ENCODE measurements at regions not wholly inside any gene's neighbourhood (a gene's known extent, or its start where the extent isn't known, plus 50 kb on each side); places are given as distances from the start of the nearest gene placed in this dataset.
"Not testable (repeated sequence)": the region's sequence is repeated elsewhere in the genome, so short reads cannot be mapped to it uniquely, and the experiment has no call there.

GRCh38 chr2:121063471-121063870, 221.5 kb downstream of the TFCP2L1 start:
- DNase-seq, result no peak

DNA sequence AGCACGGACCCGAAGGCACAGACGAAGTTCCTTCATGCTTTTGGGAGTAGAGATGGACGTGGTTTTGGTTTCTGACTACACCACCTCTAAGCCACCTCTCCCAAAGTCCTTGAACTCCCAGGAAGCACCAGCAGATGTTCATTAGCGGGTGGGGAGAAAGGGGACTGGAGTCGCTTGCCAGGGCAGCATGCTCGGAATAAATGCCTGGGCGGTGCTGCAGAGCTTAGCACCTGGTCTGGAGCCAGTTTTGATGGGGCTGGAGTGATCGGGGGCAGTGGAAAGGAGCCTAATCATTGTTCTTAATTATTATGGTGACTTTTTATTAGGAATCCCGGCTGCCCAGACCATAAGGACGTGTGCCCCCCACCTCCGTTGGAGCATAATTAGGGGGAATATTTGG, 220.8 kb downstream of the TFCP2L1 start:
- no peak for DNase-seq

- DNase-seq, result no peak
Observed at GRCh38 chr2:121065239-121065638, 219.8 kb downstream of the TFCP2L1 start.

- no peak for DNase-seq
Observed at GRCh38 chr2:121066526-121066925, 218.5 kb downstream of the TFCP2L1 start.

- no peak for DNase-seq
Observed at GRCh38 chr2:121068851-121069250, 216.2 kb downstream of the TFCP2L1 start.

- DNase-seq, result no peak
Observed at GRCh38 chr2:121069434-121069969, 215.5 kb downstream of the TFCP2L1 start.

DNA sequence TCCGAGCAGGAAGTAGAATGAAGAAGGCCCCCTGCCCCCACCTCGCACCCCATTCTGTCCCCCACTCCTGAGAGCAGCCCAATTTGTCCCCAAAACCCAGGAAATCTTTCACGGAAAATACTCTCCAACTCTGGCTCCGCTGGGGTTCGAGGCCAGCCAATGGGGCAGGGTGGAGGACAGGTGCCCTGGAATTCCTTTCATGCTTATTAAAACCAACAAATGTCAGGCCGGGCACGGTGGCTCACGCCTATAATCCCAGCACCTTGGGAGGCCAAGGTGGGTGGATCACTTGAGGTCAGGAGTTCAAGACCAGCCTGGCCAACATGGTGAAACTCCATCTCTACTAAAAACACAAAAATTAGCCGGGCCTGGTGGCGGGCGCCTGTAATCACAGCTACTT, 214.9 kb downstream of the TFCP2L1 start:
- DNase-seq, result not testable (repeated sequence)

DNA sequence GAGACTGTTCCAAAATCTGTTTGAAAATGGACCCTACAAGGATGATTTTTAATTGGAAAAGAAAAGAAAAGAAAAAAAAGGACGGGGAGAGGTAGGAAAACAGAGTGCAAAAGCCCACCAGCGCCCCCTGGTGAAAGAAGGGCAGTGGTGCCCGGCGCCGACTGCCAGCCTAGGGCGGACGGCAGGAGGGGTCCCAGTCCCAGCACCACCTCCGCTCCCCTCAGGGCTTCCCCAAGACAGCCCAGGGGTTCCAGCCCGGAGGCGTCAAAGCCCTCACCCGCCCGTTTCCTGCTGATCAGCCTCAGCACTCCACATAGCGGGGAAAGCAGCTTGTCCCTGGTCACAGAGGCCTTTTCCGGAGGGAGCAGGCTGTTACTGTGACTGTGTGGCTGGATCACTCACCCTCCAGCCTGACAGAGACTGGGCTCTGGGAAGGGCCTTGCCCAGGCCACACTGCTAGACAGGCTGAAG, 213.9 kb downstream of the TFCP2L1 start:
- no peak for DNase-seq

- no peak for DNase-seq
Observed at GRCh38 chr2:121072784-121073183, 212.2 kb downstream of the TFCP2L1 start.

- no peak for DNase-seq
Observed at GRCh38 chr2:121073320-121074210, 211.4 kb downstream of the TFCP2L1 start.

GRCh38 chr2:121074293-121074932, 210.6 kb downstream of the TFCP2L1 start:
- no peak for DNase-seq

- DNase-seq, result peak; percentile 49
Observed at GRCh38 chr2:121075006-121075551, 209.9 kb downstream of the TFCP2L1 start.

GRCh38 chr2:121075641-121076497, 209.1 kb downstream of the TFCP2L1 start:
- no peak for DNase-seq

GRCh38 chr2:121076498-121076820, 208.5 kb downstream of the TFCP2L1 start:
- no peak for DNase-seq

DNA sequence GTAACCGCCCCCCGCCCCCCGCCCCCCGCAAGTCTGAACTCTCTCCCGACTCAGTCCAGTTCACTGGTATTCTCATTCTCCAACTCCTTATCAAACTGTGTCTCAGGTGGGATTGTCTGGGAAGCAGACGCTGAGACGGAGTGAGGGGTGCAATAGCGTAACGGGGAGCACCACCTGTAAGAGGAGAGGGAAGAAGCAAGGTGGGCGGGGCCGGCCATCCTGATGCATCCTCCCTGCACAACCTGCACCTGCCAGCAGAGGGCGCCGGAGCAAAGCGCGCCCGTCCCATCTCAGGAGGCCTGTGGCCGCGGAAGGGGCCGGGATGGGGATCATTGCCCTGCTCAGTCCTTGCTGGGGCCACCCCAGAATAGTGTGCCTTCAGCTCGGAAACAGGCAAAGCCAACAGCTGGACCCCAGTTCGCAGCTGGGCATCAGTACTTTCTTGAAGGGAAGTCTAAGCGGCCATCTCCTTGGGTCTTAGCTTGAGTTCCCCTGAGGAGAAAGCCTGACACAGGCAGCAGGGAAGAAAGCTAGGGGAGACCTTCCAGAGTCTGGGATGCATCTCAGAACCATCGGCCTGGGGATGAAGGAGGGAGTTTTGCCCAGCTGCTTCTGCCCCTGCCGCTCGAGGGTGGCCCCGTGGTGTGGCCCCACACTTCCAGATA, 208.0 kb downstream of the TFCP2L1 start:
- no peak for DNase-seq

GRCh38 chr2:121078899-121079298, 206.1 kb downstream of the TFCP2L1 start:
- DNase-seq, result no peak

DNA sequence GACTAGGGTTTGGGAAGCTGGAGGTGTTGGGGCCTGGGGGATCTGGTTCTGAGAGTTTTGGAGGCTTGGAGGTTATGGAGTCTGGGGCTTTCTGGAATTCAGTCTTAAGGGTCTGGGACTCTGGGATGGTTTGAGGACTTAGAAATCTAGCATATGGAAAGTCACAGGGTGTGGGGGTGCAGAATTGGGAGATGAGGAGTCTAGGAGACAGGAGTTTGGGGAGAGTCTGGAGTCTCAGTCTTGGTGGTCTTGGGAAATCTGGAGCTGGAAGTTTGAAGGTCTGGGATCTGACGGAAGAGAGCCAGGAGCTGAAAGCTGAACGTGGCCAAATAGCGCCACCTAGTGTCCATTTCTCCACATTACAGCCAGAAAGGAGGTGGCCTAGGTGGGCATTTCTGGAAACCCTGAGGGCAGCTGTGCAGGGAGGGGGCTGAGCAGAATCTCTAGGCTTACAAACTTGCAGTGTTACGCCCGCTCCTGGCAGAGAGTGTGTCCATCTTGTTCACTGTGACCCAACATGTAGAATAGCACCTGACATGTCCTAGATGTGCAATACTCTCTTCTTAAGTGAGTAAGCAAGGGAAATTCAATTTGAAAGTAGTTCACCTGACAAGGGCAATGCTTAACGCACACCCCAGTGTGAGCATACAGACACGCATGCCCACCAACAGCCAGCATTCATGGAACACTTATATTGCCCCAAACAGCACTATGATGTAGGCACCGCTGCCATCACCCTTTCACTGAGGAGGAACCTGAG, 204.8 kb downstream of the TFCP2L1 start:
- no peak for DNase-seq

DNA sequence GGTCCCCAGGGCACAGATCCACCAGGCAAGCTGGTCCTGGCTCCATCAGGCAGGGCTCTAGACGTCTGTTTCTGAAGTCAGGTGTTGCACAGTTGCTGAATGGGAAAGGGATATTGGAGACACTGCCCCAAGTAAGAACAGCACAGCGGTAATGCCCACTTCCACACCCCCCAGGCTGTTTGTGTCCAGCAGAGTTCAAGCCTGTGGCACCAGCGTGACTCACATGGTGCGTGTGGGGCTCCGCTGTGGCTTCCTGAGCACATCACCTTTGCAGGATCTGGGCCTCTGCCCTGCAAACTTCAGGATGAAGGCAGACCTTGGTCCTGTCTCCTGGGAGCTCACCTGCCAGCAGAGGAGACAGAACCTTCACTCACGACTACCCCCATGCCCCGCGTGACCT, 203.3 kb downstream of the TFCP2L1 start:
- no peak for DNase-seq

DNA sequence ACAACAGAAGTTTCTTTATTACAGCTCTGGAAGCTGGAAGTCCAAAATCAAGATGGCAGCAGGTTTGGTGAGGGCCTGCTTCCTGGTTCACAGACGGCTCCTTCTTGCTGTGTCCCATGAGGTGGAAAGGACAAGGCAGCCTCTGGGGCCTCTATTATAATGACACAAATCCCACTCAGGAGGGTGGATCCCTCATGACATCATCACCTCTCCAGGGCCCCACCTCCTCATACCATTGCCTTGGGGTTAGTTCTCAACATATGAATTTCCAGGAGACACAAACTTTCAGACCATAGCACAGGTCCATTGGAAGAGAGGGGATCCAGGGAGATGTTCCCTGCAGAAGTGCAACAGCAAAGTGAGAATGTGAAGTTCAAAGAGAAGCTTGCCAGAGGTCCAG, 202.8 kb downstream of the TFCP2L1 start:
- DNase-seq, result no peak

DNA sequence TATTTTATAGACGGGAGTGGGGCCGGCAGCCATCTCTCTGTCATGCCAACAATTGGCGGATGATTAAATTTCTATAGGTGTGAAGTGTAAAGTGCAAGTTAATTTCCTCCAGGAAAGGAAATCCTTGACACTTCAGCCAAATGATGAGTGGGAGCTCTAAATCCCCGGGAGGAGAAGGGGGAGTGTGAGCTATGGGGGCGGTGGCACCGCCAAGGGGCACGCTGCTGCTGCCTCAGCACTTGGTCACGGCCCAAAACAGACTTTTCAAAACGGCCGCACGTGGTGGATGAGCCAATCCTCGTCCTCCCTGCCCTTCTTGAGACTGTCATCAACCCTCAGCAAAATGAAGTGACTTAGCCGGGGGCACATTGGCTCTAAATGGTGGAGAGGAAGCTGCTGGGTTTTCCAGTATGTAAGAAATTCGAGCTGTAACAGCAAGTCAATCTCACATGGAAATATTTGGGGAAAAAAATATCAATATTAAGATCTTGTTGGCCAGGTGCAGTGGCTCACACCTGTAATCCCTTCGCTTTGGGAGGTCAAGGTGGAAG, 200.8 kb downstream of the TFCP2L1 start:
- DNase-seq, result no peak

- no peak for DNase-seq
Observed at GRCh38 chr2:121085801-121086200, 199.2 kb downstream of the TFCP2L1 start.
